Astrocyte (in vitro differentiated cells and primary cell): ENCODE measurements at regions not wholly inside any gene's neighbourhood (a gene's known extent, or its start where the extent isn't known, plus 50 kb on each side); places are given as distances from the start of the nearest gene placed in this dataset.

Experiments
- DNase-seq: peaks from one replicate; pipeline ENCODE4 v3.0.0-alpha.2; 2010; ENCODE audit warnings: low read depth
- FAIRE-seq: peaks from 2 replicates; lab custom pipeline; 2011; peaks lifted over from hg19 to GRCh38; lab: Jason Lieb, UNC
- H2AFZ ChIP-seq: 2 replicates; pipeline ENCODE4 v1.6.0; 2012; ENCODE audit warnings: low read depth, low read length, inconsistent platforms
- H3K27ac ChIP-seq: 2 replicates; pipeline ENCODE4 v1.5.1; 2011; ENCODE audit warnings: low read depth, low read length, inconsistent platforms
- H3K27me3 ChIP-seq: 2 replicates; pipeline ENCODE4 v1.6.0; 2011; ENCODE audit warnings: low read length, inconsistent platforms; ENCODE audit not compliant: insufficient read depth
- H3K36me3 ChIP-seq: 2 replicates; pipeline ENCODE4 v1.5.1; 2011; ENCODE audit warnings: low read length, inconsistent platforms; ENCODE audit not compliant: insufficient read depth
- H3K4me1 ChIP-seq: 2 replicates; pipeline ENCODE4 v1.5.1; 2011; ENCODE audit warnings: low read length, inconsistent platforms; ENCODE audit not compliant: insufficient read depth
- H3K4me2 ChIP-seq: 2 replicates; pipeline ENCODE4 v1.6.0; 2012; ENCODE audit warnings: low read length, inconsistent platforms
- H3K4me3 ChIP-seq: 2 replicates; pipeline ENCODE4 v1.5.1; 2011; ENCODE audit warnings: low read depth, mild to moderate bottlenecking, low read length, inconsistent platforms; ENCODE audit not compliant: insufficient read depth
- H3K79me2 ChIP-seq: 2 replicates; pipeline ENCODE4 v1.6.0; 2012; ENCODE audit warnings: mild to moderate bottlenecking, low read length, inconsistent platforms; ENCODE audit not compliant: insufficient read depth
- H3K9ac ChIP-seq: 2 replicates; pipeline ENCODE4 v1.6.0; 2012; ENCODE audit warnings: mild to moderate bottlenecking, low read length, inconsistent platforms
- H3K9me3 ChIP-seq: 2 replicates; pipeline ENCODE4 v1.5.1; 2012; ENCODE audit warnings: low read depth, mild to moderate bottlenecking, low read length, inconsistent platforms; ENCODE audit not compliant: insufficient read depth
- H4K20me1 ChIP-seq: 2 replicates; pipeline ENCODE4 v1.6.0; 2012; ENCODE audit warnings: low read length, inconsistent platforms; ENCODE audit not compliant: insufficient read depth
- H3K27ac Mint-ChIP-seq: one replicate; pipeline ENCODE4 v1.8.0; 2021; ENCODE audit warnings: mild to moderate bottlenecking, mixed read lengths; ENCODE audit not compliant: unreplicated experiment
- H3K27me3 Mint-ChIP-seq: one replicate; pipeline ENCODE4 v1.8.0; 2021; ENCODE audit warnings: low read depth, mixed read lengths; ENCODE audit not compliant: unreplicated experiment
- H3K36me3 Mint-ChIP-seq: one replicate; pipeline ENCODE4 v1.8.0; 2021; ENCODE audit warnings: low read depth, mixed read lengths; ENCODE audit not compliant: unreplicated experiment
- H3K4me1 Mint-ChIP-seq: one replicate; pipeline ENCODE4 v1.8.0; 2021; ENCODE audit warnings: low read depth, mixed read lengths; ENCODE audit not compliant: unreplicated experiment
- H3K4me3 Mint-ChIP-seq: one replicate; pipeline ENCODE4 v1.8.0; 2021; ENCODE audit warnings: mild to moderate bottlenecking, moderate library complexity, mixed read lengths; ENCODE audit not compliant: unreplicated experiment
- H3K9me3 Mint-ChIP-seq: one replicate; pipeline ENCODE4 v1.8.0; 2021; ENCODE audit warnings: mild to moderate bottlenecking, mixed read lengths; ENCODE audit not compliant: unreplicated experiment
- EZH2 ChIP-seq: IDR thresholded peaks from 2 replicates; pipeline ENCODE4 v1.6.1; 2012; ENCODE audit warnings: mild to moderate bottlenecking, low read length, inconsistent platforms; ENCODE audit not compliant: insufficient read depth
- TF ChIP-seq, protein P1 (sequence below): IDR thresholded peaks from 2 replicates; pipeline ENCODE4 v1.5.1; 2011; ENCODE audit warnings: low read depth, mild to moderate bottlenecking, inconsistent platforms, low read length, moderate library complexity; ENCODE audit not compliant: insufficient read depth

DNA sequence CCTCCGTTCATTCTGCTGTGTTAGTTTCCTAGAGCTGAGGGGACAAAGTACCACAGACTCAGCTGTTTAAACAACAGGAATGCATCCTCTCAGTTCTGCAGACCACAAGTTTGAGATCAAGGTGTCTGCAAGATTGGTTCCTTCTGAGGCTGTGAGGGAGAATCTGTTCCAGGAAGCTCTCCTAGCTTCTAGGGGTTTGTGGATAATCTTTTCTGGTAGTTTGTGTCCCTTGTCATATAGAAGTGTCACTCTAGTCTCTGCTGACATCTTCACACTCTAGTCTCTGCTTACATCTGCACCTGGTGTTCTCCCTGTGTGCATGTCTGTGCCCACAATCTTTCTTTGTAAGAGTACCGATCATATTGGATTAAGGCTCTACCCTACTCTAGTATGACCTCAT is 581.8 kb downstream of the RNF144A start:
- FAIRE-seq (no peak), DNase-seq (no peak)
- H3K4me1 Mint-ChIP-seq, result peaks cover 2% of the 10 kb centered on the region
- H3K36me3 Mint-ChIP-seq, result no peaks in the 10 kb centered on the region
- H3K27me3 ChIP-seq, result no peaks in the 10 kb centered on the region
- H3K27ac Mint-ChIP-seq, result no peak overlapping the region
- TF ChIP-seq, protein P1, sequence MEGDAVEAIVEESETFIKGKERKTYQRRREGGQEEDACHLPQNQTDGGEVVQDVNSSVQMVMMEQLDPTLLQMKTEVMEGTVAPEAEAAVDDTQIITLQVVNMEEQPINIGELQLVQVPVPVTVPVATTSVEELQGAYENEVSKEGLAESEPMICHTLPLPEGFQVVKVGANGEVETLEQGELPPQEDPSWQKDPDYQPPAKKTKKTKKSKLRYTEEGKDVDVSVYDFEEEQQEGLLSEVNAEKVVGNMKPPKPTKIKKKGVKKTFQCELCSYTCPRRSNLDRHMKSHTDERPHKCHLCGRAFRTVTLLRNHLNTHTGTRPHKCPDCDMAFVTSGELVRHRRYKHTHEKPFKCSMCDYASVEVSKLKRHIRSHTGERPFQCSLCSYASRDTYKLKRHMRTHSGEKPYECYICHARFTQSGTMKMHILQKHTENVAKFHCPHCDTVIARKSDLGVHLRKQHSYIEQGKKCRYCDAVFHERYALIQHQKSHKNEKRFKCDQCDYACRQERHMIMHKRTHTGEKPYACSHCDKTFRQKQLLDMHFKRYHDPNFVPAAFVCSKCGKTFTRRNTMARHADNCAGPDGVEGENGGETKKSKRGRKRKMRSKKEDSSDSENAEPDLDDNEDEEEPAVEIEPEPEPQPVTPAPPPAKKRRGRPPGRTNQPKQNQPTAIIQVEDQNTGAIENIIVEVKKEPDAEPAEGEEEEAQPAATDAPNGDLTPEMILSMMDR, result no peak
- TF ChIP-seq EZH2, result no peak
- H4K20me1 ChIP-seq, result no peaks in the 10 kb centered on the region
- H3K4me3 ChIP-seq, result no peak overlapping the region
- no peak overlapping the region for H3K27ac ChIP-seq
- H3K36me3 ChIP-seq, result no peaks in the 10 kb centered on the region
- no peaks in the 10 kb centered on the region for H3K9me3 ChIP-seq
- no peak overlapping the region for H3K4me2 ChIP-seq
- H2AFZ ChIP-seq, result no peak overlapping the region
- H3K27me3 Mint-ChIP-seq, result no peaks in the 10 kb centered on the region
- no peaks in the 10 kb centered on the region for H3K4me1 ChIP-seq
- no peak overlapping the region for H3K4me3 Mint-ChIP-seq
- H3K9me3 Mint-ChIP-seq, result peaks cover 3% of the 10 kb centered on the region
- H3K9ac ChIP-seq, result no peak overlapping the region
- H3K79me2 ChIP-seq, result no peaks in the 10 kb centered on the region

DNA sequence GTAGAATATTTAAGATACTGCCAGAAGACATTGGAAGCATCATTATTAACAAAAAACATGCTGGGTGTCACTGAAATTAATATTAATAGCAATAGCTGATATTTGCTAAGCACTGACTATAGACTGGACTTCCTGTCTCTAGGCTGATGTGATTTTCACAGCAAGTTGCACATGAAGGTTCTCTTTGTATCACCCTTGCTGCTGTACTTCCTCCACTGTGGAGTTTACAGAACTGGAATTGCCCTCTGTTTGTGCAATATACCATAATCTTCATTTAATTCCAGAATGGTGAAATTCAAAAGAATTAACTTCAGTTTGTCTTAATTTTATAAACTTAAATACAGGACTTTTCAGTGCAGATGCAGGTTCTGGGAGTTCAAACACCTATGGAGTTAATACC is 585.1 kb downstream of the RNF144A start:
- TF ChIP-seq, protein P1, result no peak
- no peak for TF ChIP-seq EZH2
- DNase-seq, result no peak
- no peaks in the 10 kb centered on the region for H3K27me3 ChIP-seq
- no peak overlapping the region for H3K9ac ChIP-seq
- no peaks in the 10 kb centered on the region for H3K9me3 Mint-ChIP-seq
- H3K27ac ChIP-seq, result no peak overlapping the region
- H2AFZ ChIP-seq, result no peak overlapping the region
- H3K79me2 ChIP-seq, result no peaks in the 10 kb centered on the region
- no peaks in the 10 kb centered on the region for H3K9me3 ChIP-seq
- H3K4me1 ChIP-seq, result no peaks in the 10 kb centered on the region
- H3K4me3 ChIP-seq, result no peak overlapping the region
- H3K36me3 ChIP-seq, result no peaks in the 10 kb centered on the region
- no peaks in the 10 kb centered on the region for H3K27me3 Mint-ChIP-seq
- H3K27ac Mint-ChIP-seq, result no peak overlapping the region
- no peaks in the 10 kb centered on the region for H4K20me1 ChIP-seq
- H3K4me1 Mint-ChIP-seq, result no peaks in the 10 kb centered on the region
- no peak overlapping the region for H3K4me3 Mint-ChIP-seq
- H3K36me3 Mint-ChIP-seq, result no peaks in the 10 kb centered on the region
- H3K4me2 ChIP-seq, result no peak overlapping the region
- FAIRE-seq, result no peak

DNA sequence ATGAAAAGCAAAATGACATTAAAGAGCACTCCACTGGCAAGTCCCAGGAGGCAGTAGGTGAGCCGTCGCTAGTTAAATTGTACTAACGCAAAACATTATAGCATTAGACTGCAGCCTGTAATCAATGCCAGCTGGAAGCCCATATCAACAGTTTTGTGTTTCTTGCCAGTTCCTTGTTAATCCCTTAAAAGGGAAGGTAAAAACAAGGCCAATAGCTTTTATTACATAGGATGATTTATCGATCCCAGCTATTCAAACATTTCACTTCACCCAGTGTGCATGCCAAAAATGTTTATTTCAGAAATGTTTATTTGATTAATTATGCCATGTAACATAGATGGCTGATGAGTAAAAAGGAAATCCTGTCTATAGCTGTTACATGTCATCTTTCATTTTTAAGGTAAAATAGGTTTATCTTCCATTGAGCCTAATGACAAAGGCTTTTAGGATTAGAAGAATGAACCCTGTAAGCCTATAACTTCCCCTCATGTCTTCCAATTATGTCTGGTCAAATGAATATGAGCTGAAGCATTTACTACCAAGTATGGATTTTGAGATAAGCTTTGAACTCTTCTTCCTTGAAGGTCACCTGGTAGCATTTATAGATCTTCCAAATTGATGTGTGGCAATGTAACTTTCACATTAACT is 591.2 kb downstream of the RNF144A start:
- Mint-ChIP-seq H3K36me3 (no peaks in the 10 kb centered on the region), H3K27ac (no peak overlapping the region), H3K27me3 (no peaks in the 10 kb centered on the region), H3K9me3 (no peaks in the 10 kb centered on the region), H3K4me3 (no peak overlapping the region), H3K4me1 (no peaks in the 10 kb centered on the region)
- no peaks in the 10 kb centered on the region for H3K36me3 ChIP-seq
- no peak overlapping the region for H3K27ac ChIP-seq
- no peak overlapping the region for H3K4me2 ChIP-seq
- no peak overlapping the region for H2AFZ ChIP-seq
- TF ChIP-seq EZH2, result no peak
- TF ChIP-seq, protein P1, result no peak
- no peaks in the 10 kb centered on the region for H3K4me1 ChIP-seq
- H3K27me3 ChIP-seq, result no peaks in the 10 kb centered on the region
- no peaks in the 10 kb centered on the region for H4K20me1 ChIP-seq
- no peak overlapping the region for H3K9ac ChIP-seq
- H3K9me3 ChIP-seq, result no peaks in the 10 kb centered on the region
- no peaks in the 10 kb centered on the region for H3K79me2 ChIP-seq
- FAIRE-seq (no peak), DNase-seq (no peak)
- H3K4me3 ChIP-seq, result no peak overlapping the region
